AG04450 (cell line): ENCODE measurements at regions not wholly inside any gene's neighbourhood (a gene's known extent, or its start where the extent isn't known, plus 50 kb on each side); places are given as distances from the start of the nearest gene placed in this dataset.
"Not testable (repeated sequence)": the region's sequence is repeated elsewhere in the genome, so short reads cannot be mapped to it uniquely, and the experiment has no call there.

Source experiments
- CTCF ChIA-PET: fragments of 300-600, 350-600 bp; formaldehyde crosslinking; extraction: SDS; loops from one replicate; lab custom pipeline; 2022; ENCODE audit warnings: antibody characterized with exemption, inconsistent platforms; lab: Charles Lee
- POLR2A ChIA-PET: fragments of 350-600 bp; formaldehyde crosslinking; extraction: SDS; loops from one replicate; lab custom pipeline; 2021; ENCODE audit warnings: antibody characterized with exemption, inconsistent platforms; lab: Yijun Ruan, JAX
- DNase-seq: peaks from one replicate; pipeline ENCODE4 v3.0.0-alpha.2; 2011; ENCODE audit warnings: low read depth, low spot score
- H3K27ac ChIP-seq: one replicate; pipeline ENCODE4 v1.5.1; 2012; ENCODE audit warnings: low read depth, low read length, control low read depth
- H3K27me3 ChIP-seq: one replicate; pipeline ENCODE4 v1.6.0; 2012; ENCODE audit warnings: low read length; ENCODE audit not compliant: control insufficient read depth, insufficient read depth
- H3K4me3 ChIP-seq: 2 replicates; pipeline ENCODE4 v1.5.1; 2011; ENCODE audit warnings: mild to moderate bottlenecking, low read depth, low read length, control low read depth
- H3K9me3 ChIP-seq: 2 replicates; pipeline ENCODE4 v1.5.1; 2012; ENCODE audit warnings: low read length; ENCODE audit not compliant: control insufficient read depth, insufficient read depth
- CTCF ChIP-seq: IDR thresholded peaks from 2 replicates; pipeline ENCODE4 v1.5.1; 2011; ENCODE audit warnings: low read depth, low read length, control low read depth, inconsistent platforms

GRCh38 chr13:76286178-76286577 is 600.0 kb downstream of the KCTD12 start:
- Histone ChIP-seq H3K9me3 (no peaks in the 10 kb centered on the region), H3K27me3 (no peaks in the 10 kb centered on the region), H3K4me3 (no peak overlapping the region), H3K27ac (no peak overlapping the region)
- ChIA-PET POLR2A (no interaction called here), CTCF (interaction anchor here (0.8 kb wide), 1 partner anchor 599 kb away, joined by 3 read pairs; no protein-coding TSS in a partner anchor)
- DNase-seq, result peak; percentile 6
- no peak for TF ChIP-seq CTCF

- no peaks in the 10 kb centered on the region for H3K27me3 ChIP-seq
- no peak overlapping the region for H3K4me3 ChIP-seq
- DNase-seq, result no peak
- TF ChIP-seq CTCF, result no peak
- ChIA-PET POLR2A (no interaction called here), CTCF (interaction anchor here (0.6 to 0.8 kb wide), 2 partner anchors 353 to 598 kb away, joined by 3 read pairs; no protein-coding TSS in a partner anchor)
- H3K9me3 ChIP-seq, result no peaks in the 10 kb centered on the region
- no peak overlapping the region for H3K27ac ChIP-seq
These were observed 600.7 kb downstream of the KCTD12 start for GRCh38 chr13:76285463-76285862.

- H3K4me3 ChIP-seq, H3K27me3 ChIP-seq, CTCF ChIA-PET, DNase-seq, H3K27ac ChIP-seq, POLR2A ChIA-PET, H3K9me3 ChIP-seq: not testable (repeated sequence)
These were observed 606.4 kb downstream of the KCTD12 start for GRCh38 chr13:76279766-76280165.

GRCh38 chr13:76271728-76272232 is 614.4 kb downstream of the KCTD12 start:
- no peak for DNase-seq
- H3K27me3 ChIP-seq, result no peaks in the 10 kb centered on the region
- TF ChIP-seq CTCF, result no peak
- H3K4me3 ChIP-seq, result no peak overlapping the region
- no peak overlapping the region for H3K27ac ChIP-seq
- ChIA-PET POLR2A (no interaction called here), CTCF (no interaction called here)
- H3K9me3 ChIP-seq, result no peaks in the 10 kb centered on the region

GRCh38 chr13:76268307-76268706 is 617.9 kb downstream of the KCTD12 start:
- H3K27ac ChIP-seq, DNase-seq, H3K27me3 ChIP-seq, POLR2A ChIA-PET, H3K9me3 ChIP-seq, H3K4me3 ChIP-seq, CTCF ChIA-PET: not testable (repeated sequence)

GRCh38 chr13:76267216-76267615 is 619.0 kb downstream of the KCTD12 start:
- H3K27me3 ChIP-seq, result no peaks in the 10 kb centered on the region
- ChIA-PET CTCF (no interaction called here), POLR2A (no interaction called here)
- no peaks in the 10 kb centered on the region for H3K9me3 ChIP-seq
- TF ChIP-seq CTCF, result no peak
- H3K27ac ChIP-seq, result no peak overlapping the region
- H3K4me3 ChIP-seq, result no peak overlapping the region
- DNase-seq, result no peak
